ENCODE measurements at regions not wholly inside any gene's neighbourhood (a gene's known extent, or its start where the extent isn't known, plus 50 kb on each side); places are given as distances from the start of the nearest gene placed in this dataset.
A peak's percentile ranks its signal among the peaks of the same experiment; 100 is the strongest.

- no peak for DNase-seq
These were observed 369.3 kb downstream of the NXPE2 start for GRCh38 chr11:115047631-115048030.

DNA sequence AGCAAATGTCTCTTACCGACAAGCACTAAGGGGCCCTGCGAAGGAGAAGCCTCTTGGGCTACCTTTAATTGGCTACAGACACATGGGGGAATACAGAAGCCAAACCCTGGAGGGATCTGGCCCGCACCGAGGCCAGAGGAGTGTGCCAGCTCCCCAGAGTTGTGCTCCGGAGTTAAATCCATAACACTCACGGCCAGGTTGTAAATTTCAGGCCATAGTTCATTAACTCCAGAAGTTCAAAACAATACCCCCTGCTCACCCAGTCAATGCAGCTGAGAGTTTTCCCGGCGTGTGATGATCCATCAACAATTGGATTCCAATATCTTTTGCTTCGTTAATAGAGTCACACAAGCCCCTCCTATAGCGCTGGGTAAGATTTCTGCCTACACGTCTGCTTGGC lies 371.5 kb downstream of the NXPE2 start:
- DNase-seq: peak; percentile 82

GRCh38 chr11:115050756-115051155 lies 372.4 kb downstream of the NXPE2 start:
- no peak for DNase-seq

DNA sequence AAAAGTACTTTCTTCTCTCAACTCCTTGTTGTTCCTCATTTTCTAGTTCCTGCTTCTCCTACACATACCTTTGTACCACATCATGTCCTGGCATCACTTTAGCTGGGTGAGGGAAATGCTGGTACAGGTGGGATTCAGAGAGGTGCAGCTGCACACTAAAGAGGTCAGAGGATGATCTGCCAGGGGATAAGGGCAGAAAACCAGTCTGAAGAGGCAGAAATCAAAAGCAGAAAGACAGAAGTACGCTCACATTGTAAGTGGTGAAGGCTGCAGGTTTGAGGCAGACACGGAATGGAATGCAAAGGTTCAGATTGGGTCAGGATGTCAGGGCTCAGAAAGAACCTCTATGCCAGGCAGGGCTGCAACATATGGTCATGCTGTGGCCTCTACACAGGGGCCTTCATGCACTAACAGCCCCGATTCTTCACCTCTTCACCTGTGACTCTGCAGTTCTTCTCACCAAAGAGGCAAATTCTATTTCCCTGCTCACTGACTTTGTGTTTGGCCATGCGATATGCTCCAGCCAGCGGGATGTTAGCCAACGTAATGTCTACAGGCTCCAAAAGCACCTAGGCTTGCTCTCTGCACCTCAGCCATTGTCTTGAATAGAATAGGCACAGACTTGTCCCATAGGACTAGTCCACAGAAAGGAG lies 373.7 kb downstream of the NXPE2 start:
- no peak for DNase-seq

GRCh38 chr11:115052601-115053000 lies 374.3 kb downstream of the NXPE2 start:
- DNase-seq: peak; percentile 11

GRCh38 chr11:115054570-115055538 lies 376.5 kb downstream of the NXPE2 start:
- peak; percentile 91 for DNase-seq

DNA sequence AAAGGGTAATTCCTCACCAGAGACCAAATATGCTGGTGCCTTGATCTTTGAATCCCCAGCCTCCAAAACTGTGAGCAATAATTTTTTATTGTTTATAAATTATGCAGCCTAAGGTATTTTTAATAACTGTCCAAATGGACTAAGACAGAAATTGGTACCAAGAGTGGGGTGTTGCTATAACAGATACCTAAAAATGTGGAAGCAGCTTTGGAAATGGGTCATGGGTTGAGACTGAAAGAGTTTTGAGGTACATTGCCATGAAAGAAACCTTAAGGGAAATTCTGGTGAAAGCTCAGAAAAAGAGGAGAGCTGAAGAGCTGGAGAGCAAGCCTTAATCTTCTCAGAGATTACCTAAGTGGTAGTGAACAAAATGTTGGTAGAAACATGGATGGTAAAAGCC lies 378.2 kb downstream of the NXPE2 start:
- no peak for DNase-seq

- no peak for DNase-seq
These were observed 382.5 kb downstream of the NXPE2 start for GRCh38 chr11:115060840-115061239.

GRCh38 chr11:115065314-115065713 lies 387.0 kb downstream of the NXPE2 start:
- no peak for DNase-seq

GRCh38 chr11:115065830-115066664 lies 387.7 kb downstream of the NXPE2 start:
- DNase-seq: no peak

GRCh38 chr11:115067471-115067870 lies 389.1 kb downstream of the NXPE2 start:
- DNase-seq: no peak

- peak; percentile 46 for DNase-seq
These were observed 389.7 kb downstream of the NXPE2 start for GRCh38 chr11:115067900-115068530.

- DNase-seq: no peak
These were observed 391.3 kb downstream of the NXPE2 start for GRCh38 chr11:115069599-115069998.

- no peak for DNase-seq
These were observed 397.0 kb downstream of the NXPE2 start for GRCh38 chr11:115075356-115075755.

DNA sequence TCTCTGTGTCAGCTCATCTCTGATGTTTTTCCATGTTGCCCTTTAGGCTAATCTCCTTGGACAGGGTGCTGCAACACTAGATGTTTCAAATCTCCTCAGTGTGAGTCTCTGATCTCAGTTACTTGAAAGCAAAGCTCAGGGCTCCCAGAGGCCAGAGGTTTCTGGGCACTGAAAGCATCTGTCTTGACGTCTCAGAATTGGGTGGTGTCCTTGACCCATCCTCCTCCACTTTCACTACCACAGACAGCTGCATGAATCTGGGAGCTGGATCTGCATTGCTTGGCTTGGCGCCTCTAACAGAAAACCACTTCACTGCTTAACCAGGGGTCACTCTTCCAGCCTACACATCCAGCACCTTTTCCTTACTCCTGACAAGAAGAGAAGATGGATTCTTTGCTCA lies 399.4 kb downstream of the NXPE2 start:
- DNase-seq: no peak

DNA sequence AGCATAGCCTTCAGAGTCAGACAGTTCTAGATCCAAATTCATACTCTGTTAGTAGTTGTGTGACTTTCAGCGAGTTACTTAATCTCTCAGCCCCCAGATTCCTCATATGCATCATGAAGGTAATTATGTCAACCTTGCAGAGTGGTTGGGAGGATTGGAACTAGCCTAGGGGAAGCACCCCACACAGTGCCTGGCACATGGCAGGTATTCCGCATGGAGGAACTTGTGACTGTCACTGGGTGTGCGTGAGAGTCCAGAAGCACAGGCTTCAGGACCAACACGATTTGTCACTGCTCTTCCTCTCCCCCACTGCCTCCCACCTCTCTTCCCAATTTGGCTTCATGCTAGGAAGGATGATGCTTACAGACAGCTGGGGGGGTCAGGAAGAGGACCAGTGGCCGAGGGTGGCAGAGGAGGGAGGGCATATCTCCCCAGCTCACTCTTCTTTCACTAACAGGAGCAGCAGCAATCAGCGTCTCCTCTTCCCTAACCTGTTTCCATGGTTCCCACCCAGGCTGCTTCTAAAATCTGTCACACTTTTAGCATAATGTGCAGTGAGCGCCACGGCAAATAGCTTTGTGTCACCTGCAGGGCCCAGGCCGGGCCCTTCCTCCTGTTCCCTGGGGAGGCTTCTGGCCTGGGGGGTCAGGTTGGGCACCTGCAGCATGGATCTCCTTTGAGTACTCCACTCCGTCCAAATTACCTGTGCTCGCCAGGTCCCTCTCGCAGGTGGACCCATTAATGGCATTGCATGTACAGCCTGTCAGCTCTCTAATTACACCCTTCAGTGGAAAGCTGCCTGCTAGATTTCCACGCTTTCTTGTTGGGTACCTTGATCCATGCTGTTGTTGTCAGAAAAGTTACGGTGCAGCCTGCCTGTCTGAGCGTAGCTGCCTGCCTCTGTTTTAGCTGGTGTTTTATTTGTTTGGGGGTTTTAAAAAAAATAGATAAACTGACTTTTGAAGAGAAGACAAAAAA lies 400.4 kb downstream of the NXPE2 start:
- no peak for DNase-seq

- no peak for DNase-seq
These were observed 402.8 kb downstream of the NXPE2 start for GRCh38 chr11:115080923-115081680.

DNA sequence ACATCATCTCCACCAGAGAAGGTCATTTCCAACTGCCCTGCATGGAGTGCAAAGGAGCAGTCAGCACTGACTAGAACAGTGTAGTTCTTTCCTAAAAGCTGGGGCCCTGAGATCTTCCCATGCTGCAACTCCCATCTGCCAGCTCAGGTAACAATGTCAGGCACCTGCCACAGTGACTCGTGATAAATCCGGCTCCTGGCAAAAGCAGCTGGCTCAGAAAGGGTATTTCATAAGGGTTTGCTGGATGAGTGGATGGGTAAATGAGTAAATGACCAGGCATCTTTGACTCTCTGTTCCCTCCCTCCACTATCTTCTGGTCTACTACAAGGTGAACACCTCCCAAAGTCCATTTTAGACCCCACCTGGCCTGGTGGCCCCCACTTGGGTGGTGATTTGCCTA lies 403.6 kb downstream of the NXPE2 start:
- no peak for DNase-seq

- DNase-seq: no peak
These were observed 404.9 kb downstream of the NXPE2 start for GRCh38 chr11:115083144-115083806.

GRCh38 chr11:115084231-115084630 lies 405.9 kb downstream of the NXPE2 start:
- DNase-seq: no peak
